NCI-H2171 treated with DMSO at 0.1 percent for 48 hours (cell line): ENCODE measurements at regions not wholly inside any gene's neighbourhood (a gene's known extent, or its start where the extent isn't known, plus 50 kb on each side); places are given as distances from the start of the nearest gene placed in this dataset.
"Not testable (repeated sequence)": the region's sequence is repeated elsewhere in the genome, so short reads cannot be mapped to it uniquely, and the experiment has no call there.

Source experiments
- DNase-seq: peaks from one replicate; lab custom pipeline; 2025; lab: John Stamatoyannopoulos, UW

DNA sequence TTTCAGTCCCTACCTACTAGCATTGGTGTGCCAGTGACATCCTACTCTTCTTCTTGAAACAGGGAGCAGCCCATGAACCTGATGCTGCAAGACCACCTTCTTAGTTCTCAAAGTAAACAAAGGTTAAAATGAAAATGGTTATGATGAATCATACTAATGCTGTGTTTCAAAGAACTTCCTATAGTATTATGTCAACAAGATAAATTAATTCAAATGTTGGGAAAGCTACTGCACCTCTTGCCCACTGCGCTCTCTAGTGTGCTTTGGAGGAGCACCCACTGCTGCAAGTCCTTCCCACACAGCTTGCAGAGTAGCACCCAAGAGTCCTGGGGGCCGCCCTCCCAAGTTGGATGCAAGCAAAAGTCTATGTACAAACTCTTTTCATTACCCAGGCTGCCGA, 81.1 kb downstream of the CD200R1L start:
- no peak for DNase-seq

DNA sequence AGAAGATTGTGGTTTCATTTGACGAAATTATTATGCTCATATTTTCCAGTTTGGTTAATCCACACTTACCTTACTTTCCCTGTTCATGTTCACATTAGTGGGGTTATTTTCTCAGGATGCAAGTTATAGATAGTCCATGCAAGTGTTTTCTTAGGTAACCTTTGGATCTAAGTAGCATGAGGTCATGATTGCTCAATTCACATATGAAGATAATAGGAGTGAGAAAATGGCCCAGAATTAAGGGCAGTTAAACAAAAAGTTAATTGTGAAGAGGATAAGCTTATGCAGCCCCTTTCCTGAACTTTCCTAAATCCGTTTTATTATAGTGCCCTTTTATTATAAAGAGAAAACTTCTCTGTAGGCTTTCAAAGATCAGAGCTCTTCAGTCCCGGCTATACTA, 83.4 kb downstream of the CD200R1L start:
- DNase-seq: no peak

DNA sequence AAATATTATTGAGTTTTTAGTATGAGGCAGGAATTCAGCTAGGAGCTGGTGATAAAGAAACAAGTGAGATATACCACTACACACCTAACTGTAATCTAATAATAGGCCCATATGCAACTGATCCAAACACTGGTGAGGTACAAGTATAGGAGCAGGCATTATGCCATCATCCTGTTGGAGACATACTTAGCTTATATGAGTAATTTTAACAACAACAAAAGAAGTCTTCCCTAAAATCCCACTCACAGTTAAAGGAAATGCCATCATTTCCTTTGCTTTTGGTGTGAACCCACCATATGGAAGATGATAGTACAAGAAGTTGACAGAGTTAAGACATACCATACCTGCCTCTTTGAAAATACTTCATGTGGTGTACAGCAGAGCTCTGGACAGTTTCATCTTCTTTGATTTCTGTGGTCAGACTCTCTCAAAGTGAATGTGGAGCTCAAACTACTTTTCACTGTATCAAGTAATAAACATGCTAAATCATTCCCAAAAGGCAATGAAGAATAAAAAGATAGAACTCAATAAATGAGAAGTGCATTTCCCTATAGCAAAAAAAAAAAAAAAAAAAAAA, 85.5 kb downstream of the CD200R1L start:
- no peak for DNase-seq

DNA sequence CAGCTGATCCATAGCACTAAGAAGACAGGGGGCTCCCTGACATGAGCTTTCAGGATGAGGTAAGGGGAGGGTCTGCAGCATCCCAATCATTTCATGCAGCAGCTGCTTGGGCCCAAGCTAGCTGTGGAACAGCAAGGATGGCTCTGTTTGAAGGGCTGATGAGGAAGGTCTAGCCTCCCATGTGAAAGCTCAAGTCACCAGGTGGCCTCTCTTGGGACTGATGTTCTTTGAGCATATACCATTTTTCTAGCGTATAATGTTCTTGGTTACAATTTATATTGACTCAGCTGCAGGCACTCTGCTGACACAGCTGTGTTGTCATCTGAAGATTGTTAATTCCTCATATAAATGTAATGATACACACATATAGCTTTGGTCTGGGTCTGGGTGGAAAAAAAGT, 87.0 kb downstream of the CD200R1L start:
- no peak for DNase-seq

DNA sequence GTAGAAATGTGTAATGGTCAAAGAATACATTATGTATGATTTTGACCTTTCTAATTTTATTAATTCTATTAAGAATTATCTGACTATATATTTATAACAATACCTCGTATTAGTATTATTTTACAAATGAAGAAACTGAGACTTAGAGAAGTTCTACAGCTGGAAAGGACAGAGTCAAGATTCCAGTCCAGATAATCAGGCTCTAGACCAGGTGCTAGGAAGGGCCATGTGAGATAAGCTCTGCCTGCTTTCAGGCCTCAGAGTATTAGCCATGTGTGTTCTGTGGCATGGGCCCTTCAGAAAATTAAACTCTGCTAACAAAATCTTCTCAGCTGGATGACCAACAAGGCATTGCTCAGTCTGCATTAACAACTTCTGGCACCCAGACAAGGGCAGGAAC, 87.5 kb downstream of the CD200R1L start:
- no peak for DNase-seq

DNA sequence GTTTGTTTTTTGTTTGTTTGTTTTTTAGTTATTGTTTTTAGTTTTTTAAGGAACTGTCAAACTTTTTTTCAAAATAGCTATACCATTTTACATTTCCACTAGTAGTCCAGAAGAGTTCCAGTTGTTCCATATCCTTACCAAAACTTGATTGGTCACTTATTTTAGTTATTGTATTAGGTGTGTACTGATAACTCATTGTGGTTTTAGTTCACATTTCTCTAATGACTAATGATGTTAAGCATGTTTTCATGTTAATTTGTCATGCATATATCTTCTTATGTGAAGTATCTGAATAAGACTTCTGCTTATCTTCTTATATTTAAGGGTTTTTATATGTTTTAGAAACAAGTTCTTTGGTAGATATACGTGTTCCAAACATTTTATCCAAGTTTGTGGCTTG, 89.5 kb downstream of the CD200R1L start:
- no peak for DNase-seq

DNA sequence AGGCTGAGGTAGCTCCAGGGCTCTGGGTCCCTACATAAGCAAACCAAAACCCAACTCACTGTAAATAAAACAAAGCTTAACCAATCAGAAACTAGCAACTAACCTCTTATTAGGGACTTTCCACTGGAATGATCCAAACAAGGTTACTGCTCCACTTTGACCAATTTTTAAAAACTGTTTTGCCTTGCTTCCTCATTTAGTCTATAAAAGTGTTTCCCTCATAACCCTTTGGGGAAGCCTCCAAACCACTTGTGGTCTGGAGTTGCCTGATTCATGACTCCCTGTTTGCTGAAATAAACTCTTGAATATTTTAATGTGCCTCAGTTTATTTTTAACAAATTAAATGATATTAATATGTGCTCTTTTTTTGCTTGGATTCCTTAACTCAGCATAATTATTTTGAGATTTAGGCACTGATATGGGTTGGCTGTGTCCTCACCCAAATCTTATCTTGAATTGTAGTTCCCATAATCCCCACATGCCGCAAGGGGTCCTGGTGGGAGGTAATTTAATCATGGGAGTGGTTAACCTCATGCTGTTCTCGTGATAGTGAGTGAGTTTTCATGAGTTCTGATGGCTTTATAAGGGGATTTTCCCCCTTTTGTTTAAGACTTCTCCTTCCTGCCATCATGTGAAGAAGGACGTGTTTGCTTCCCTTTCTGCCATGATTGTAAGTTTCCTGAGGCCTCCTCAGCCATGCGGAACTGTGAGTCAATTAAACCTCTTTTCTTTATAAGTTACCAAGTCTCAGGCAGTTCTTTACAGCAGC, 90.6 kb downstream of the CD200R1L start:
- no peak for DNase-seq

DNA sequence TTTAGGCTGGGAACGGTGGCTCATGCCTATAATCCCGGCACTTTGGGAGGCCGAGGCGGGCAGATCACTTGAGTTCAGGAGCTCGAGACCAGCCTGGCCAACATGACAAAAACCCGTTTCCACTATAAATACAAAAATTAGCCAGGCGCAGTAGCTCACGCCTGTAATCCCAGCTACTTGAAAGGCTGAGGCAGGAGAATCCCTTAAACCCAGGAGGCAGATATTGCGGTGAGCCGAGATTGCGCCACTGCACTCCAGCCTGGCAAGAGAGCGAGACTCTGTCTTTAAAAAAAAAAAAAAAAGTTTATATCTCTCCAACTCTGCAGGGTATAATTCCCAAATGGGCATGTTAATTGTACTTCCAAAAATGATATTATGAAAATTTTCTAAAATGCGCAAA, 91.6 kb downstream of the CD200R1L start:
- not testable (repeated sequence) for DNase-seq

DNA sequence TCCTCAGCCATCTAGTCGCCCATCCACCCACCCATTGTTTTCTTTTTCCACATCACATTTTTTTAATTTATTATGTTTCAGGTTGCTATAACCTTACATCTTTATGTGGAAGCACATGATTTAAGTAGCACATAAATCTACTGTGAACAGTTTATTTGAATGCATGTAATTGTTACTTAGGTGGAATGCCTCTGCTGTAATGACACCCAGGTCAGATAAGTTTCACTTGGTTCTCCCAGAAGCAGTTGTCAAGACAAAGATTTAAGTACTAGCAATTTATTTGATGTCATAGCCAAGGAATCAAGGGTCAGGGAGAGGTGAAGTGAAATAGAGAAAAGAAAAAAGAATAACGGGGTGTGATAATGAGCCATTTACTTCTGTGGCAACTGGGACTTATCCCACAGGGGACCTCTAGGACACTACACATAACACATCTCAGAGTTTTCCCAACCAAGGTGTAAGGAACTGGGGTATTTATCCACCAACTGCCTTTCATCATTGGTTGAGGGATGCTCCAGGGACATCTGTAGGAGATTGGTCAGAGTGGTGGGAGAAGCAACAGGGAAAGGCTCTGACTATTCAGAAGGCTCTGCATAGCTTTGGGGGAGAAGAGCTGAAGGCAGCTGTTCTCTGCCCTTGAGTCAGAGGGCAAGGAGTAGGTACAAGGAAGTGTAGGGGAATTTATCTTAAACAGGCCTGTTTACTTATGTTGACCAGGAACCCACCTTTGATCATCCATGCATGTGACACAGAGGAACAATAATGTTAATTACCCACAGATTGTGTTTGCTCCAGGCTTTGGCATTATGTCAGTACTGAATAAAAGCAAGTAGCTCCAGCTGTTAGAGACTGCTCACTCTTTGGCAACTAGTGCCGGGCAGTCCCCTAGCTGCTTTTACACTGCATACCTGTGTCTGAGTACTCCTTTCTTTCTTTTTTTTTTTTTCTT, 94.8 kb downstream of the CD200R1L start:
- DNase-seq: no peak

DNA sequence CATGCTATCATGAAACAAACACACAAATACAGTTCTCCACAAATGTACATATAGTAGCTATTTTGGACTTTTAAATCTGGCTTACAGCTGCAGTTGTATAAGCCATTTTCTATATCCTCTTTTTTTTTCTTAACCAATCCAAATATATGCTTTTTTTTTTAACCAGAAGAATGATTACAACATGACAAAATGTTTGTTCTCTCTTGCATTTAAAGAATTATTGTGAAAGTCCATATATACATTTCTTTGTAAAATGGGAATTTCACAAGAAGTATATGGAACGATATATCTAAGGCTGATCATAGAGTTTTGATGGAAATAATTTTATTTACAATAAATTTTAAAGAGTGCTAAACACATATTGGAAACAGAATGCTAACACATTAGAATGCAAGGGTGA, 95.6 kb downstream of the CD200R1L start:
- no peak for DNase-seq

DNA sequence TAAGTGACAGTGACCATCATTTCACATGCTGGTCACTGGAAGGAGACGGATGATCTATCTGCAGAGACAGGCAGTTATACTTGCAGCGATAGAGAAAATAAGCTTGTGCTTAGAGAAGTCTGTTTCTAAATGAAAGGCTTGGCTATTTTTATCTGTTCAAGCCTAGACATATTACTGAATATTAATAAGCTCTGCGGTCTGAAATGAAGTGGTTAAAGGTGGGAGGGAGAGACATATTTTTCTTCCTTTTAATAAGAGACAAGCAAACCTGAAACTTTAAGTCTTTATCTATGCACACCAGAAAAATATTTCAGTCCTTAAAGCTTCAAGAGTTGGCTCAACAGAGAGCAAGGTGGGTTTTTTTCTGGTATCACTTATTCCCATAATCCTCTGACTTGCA, 99.0 kb downstream of the CD200R1L start:
- no peak for DNase-seq

DNA sequence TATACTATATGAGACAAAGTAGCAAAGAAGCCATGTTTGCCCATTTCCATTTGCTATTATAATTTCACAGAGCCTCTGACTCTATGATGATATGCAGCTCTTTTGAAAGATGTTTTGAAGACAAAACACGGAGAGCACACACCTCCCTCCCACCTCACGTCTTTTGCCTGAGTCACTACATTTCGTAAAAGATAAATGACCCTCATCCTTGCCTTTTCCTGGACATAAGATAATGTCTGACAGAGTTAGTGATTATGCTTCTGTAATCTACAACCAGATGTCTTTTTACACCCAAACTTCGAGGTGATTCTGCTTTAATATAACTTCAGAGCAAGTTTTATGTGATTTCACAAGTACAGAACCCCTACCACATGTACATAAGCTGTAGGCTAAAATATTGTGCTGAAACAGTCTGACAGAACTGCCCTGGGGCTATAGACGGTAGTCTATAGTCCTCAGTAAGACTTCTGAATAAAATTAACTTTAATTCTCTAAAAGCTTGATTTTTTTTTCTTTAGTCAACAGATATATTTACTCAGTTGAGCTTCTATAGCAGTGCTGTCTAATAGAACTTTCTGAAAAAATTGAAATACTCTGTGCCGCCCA, 99.9 kb downstream of the CD200R1L start:
- DNase-seq: no peak

DNA sequence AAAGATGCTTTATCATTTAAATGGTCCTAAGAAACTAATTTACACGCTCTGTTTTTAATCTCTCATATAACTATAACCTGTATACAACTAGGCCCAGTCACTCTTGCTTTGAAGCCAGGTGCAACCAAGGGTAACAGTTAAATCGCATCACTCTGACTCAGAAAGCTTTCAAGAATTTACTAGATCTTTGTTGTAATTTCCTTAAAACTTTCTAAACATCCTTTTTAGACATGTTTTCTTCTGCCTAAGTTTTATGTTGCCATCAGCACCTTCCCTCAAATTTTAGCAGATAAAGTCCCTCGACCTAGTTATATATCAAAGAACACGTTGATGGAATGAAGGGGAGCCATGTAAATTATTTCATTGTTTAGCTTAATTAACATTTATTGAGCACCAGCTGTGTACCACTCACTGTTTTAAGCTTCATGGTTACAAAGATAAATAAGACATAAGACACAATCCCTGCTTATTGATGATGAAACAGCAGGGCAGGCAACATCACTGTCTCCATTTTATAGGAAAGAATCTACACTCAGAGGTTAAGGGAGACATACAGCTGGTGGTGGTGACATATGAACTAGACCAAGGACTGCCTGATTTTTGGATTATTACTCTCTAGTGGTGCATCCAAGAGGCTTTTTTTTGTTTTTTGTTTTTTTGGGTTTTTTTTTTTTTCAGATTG, 101.0 kb downstream of the CD200R1L start:
- no peak for DNase-seq

DNA sequence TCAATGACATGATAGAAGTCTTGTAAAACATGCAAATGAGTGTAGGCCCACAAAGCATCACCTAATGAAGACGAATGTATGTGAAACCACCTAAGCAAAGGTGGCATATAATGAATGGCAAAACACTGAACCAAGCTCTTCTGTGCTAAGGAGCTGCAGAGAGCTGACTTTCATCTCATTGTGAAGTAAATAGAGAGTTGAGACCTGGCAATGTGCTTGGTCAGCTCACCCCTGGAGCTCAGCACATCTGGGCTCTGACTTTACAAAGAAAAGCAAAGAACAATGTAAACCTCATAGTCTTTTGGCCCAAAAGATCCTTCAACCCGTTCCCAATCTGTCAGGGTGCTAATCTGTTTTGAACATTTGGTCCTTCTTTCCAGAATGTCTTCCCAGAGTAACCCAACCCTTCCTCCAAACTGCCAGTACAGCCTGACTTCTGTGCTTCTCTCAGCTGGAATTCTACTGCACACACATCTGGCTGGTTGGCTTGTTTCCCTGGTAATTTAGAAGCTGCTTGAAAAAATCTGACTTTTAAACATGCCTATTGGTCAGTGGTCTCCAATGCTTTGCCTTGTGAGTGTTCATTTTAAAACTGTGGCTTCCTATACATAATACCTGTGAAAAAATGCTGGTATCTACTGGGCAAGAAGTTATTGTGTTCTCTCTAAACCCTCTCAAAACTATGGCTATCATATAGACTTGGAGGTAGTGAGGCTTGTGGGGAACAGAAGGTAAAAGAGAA, 101.7 kb downstream of the CD200R1L start:
- no peak for DNase-seq

DNA sequence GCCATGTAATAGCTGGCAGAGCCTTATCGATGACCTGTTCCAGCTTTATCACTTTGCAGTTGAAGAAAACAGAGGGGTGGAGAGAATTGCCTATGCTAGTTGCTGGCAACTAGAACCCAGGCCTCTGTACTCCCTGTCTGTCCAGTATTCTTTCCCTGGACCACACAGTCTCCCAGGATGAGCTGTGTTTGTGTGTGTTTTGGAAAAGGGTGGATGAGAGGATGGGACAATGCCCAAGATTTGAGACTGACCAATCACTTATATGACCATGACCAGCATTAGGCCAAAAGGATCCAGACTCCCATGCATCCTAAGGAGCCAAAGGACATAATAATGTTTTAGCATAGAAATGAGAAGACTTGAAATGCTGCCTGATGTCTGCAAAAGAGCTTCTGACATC, 102.6 kb downstream of the CD200R1L start:
- no peak for DNase-seq

DNA sequence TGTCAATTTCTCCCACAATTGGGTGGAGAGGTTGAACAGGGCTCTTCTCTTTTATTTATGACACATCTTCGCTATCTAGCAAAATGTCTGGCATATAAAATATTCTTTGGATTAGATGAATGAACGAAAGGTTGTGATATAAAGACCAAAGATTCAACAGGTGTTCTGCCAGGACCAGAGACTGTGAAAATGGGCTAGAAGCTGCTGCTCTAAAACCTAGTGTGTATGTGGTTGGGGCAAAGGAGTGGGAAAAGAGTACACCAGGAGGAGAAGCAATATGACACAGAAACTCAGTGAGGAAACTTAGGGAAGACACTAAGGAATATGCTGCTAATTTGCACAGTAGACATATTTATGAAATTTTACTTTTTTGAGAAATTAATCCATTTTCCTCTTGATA, 102.0 kb upstream of the CCDC80 start:
- DNase-seq: no peak

DNA sequence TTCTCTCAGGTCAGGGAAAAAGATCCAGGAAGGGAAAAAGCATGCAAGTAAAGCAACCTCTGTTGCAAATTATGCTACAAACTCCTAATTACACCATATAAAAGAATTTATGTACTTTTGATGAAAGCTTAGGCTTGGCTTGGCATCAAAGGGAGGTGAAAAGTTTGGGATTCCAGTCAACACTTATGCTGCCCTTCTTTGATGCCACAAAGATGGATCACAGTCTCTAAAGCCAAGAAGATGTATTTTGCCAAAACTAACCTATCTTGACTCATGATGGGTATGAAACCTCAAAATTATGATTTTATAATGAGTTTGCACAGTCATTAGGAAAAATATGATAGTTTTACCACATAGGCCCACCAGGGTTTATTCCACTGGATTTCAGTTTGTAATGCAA, 101.0 kb upstream of the CCDC80 start:
- DNase-seq: no peak

DNA sequence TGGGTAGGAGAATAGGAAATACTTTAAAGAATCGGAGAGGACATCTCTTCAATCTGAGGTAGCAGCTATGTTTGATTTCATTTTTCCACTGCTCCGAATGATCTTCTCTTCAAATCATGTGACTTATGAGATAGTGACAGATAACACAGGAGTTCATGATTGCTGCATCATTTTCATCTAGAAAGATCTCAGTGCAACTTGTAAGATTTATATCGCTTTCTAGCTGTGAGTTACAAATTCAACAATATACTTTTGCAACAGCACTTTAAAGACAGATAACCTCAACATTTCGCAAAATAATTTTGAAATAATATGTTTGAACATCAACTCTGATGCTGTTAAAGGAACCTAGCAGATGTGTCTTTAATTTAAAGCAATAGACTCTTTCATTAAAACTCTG, 99.9 kb upstream of the CCDC80 start:
- DNase-seq: no peak

DNA sequence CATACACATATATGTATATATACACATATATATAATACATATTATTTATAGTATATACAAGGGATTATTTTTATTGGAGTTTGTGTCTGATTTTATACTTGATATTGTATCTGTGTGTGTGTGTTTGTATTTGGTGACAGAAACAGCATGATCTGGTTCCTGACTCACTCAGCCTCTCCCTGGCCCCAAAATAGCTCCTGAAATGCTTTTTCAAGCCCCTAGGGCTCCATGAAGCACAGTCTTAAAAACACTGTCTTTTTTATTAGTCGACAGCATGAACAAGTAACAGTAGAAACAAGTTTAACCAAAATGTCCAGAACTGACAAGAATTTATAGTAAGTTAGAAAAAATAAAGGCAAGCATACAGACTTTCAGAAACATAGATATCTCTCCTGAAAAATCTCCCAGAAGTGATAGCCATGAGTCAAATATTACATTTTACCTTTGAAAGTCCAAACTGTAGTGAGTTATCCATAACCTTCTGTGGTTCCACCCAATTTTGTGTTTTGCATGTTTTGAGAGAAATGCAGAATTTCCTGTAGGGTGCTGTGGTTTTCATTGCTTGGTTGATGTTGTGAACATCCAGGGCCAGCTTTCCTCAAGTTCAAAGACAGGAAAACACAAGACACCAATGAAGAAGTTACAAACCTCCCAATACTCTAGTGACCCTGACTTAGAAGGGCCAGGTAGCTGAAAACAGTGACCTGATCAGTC, 98.5 kb upstream of the CCDC80 start:
- DNase-seq: no peak

DNA sequence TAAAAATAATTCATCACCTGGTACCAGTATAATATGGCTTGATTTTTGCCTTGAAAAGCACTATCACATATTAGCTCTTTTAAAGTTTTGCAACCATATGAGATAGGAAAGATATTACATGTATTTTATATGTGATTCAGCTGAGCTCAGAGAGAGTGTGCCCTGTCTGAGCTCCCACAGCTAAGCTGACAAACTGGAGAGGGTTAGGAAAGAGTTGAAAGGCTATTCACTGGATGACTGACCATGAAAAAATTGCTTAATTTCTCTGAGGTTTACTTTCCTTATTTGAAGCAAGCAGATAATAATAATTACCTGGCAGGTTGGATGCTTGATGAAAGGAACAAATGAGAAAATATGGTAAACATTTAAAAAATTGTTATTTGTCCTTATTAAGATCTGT, 97.4 kb upstream of the CCDC80 start:
- DNase-seq: no peak
